ENCODE measurements at regions not wholly inside any gene's neighbourhood (a gene's known extent, or its start where the extent isn't known, plus 50 kb on each side); places are given as distances from the start of the nearest gene placed in this dataset.

DNA sequence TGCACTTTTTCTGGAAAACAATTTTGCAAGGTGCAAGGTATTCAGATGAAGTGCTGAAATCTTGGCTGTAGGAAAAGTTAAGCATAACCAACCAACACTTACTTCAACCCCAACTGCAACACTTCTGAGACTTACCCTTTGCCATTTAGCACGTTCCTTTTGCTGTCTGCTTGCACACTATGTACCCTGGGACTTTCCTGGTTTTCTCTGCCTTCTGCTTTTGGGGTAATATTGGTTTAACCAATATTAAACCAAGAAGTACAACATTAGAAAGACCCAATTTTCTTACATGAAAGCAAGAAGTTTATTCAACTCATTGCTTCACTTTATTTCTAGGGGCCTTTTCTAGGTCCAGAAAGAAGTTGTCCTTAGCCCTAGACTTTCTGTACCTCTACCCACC is 193.0 kb downstream of the HLX start:
- DNase-seq, result no peak

DNA sequence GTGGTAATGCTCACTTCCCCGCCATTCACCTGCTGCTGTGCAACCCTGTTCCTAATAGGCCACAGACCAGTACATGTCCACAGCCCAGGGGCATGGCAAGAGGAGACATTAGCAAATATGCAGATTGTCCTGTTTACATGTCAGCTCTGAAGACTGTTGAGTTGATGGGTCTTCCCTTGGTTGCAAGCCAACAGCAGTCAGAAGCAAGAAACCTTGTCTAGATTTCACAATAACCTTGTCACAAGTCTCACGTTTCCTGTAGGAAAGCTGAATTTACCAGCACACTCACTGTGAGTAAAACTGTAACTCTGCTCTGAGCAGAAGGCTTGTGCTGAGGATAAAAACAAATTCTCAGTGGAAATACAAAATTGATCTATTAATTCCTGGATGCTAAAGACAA is 195.1 kb downstream of the HLX start:
- no peak for DNase-seq

DNA sequence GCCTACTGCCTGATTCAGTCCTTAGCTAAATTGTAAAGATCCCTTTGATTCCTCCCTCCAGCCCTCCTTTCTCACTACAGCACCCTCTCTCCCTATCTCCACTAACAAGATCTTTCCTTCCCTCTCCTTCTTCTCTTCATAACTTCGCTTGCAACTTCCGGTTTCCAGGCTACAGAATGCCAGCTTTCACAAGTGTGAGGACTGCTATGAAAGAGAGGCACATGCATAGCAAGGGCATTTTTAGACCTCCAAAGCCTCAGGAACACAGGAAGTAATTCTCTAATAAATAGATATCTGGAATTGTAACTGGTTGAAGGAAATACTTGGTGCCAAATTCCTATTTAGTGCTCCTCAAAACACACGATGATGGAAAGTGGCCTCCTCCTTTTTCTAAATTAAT is 196.7 kb downstream of the HLX start:
- DNase-seq, result no peak

DNA sequence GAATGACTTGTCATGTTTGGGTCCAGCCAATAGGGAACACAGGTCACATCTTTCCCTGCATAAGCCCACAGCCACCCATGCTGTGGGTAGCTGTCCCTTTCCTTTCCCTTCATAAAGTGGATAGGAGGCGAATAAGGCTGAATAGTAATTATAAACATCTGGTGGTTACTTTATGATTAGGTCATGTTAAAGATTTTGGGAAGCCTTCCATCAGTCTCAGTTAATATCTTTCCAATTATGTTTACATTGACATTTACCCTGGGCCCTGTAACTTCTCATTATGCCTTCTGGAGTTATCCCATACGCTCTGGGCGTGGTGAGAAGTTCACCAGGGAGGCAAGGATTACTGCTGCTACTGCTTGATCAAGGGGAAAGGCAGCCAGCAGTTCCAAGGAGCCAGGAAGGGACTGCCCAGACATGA is 197.2 kb downstream of the HLX start:
- DNase-seq, result no peak

GRCh38 chr1:221078260-221078965 is 199.2 kb downstream of the HLX start:
- DNase-seq, result no peak

- no peak for DNase-seq
Observed at GRCh38 chr1:221083902-221084301, 204.7 kb downstream of the HLX start.

- no peak for DNase-seq
Observed at GRCh38 chr1:221084681-221085080, 205.4 kb downstream of the HLX start.

DNA sequence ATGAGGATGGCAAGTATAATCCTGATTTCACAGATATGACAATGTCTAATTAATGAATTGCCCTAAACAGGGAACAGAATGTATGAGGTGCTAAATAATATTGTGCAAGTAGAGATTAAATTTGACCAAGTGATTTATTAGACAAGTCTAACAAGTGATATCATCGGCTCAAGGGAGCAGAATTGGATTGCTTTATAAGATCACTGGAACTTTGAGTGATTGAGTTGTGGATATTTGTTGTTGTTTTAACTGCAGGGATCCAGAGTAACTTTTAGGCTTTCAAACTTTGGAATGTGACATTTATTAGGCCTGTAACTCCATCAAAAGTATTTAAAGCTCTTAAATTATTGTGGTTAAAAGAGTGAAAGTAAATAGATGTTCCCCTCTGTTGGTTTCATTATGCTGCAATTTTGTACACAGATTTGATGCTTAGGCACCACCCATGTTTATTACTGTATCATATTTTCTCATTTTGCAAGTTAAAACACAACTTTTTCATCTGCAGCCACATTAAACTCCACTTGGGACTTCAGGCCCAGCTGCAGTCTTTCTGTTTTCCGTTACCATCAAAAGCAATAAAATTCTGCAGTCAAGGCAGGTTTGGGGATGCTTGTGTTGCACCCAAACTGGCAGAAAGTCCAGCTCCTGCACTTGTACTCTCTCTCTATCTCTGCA is 206.6 kb downstream of the HLX start:
- DNase-seq, result no peak

- no peak for DNase-seq
Observed at GRCh38 chr1:221087919-221088318, 208.7 kb downstream of the HLX start.

GRCh38 chr1:221089273-221089672 is 210.0 kb downstream of the HLX start:
- no peak for DNase-seq

GRCh38 chr1:221089803-221090202 is 210.6 kb downstream of the HLX start:
- no peak for DNase-seq

DNA sequence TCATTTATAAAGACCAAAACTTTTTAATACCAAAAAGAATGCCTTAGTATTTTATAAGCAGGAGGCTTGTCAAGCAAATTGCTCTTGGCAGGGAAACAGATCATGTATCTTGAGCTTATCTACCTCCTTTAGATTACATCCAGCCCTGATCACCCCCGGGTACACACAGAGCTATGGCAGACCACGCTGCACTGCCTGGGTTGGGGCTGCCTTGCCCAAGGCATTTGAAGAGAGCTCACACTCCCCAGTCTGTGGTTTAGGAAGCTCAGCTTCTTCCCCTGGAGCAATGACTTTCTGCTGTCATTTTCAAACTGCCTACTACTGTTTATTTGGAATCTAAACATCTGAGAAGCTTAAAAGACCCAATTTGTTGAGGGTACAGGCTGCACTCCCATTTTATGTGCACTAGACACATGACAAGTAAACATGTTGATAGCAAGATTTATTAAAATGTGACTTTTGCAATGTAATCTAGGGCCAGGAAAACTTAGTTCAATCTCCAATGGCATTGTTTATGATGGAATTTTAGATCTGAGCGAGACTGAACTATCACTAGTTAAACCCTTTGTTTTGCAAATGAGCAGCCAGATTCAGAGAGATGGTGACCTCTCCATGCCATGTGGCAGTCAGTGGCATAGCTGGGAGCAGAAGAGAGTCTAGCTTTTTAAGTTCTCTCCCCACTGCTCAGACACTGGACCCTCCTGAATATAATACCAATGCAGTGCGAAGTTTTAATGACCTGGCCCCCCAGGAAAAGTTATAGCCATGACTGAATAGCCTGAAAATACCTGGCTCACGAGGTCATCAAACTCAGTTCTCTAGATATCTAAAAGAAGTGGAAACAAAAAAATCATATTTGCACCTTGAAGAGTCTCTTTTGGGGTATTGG is 214.9 kb downstream of the HLX start:
- DNase-seq, result no peak

- no peak for DNase-seq
Observed at GRCh38 chr1:221097479-221098281, 218.4 kb downstream of the HLX start.

DNA sequence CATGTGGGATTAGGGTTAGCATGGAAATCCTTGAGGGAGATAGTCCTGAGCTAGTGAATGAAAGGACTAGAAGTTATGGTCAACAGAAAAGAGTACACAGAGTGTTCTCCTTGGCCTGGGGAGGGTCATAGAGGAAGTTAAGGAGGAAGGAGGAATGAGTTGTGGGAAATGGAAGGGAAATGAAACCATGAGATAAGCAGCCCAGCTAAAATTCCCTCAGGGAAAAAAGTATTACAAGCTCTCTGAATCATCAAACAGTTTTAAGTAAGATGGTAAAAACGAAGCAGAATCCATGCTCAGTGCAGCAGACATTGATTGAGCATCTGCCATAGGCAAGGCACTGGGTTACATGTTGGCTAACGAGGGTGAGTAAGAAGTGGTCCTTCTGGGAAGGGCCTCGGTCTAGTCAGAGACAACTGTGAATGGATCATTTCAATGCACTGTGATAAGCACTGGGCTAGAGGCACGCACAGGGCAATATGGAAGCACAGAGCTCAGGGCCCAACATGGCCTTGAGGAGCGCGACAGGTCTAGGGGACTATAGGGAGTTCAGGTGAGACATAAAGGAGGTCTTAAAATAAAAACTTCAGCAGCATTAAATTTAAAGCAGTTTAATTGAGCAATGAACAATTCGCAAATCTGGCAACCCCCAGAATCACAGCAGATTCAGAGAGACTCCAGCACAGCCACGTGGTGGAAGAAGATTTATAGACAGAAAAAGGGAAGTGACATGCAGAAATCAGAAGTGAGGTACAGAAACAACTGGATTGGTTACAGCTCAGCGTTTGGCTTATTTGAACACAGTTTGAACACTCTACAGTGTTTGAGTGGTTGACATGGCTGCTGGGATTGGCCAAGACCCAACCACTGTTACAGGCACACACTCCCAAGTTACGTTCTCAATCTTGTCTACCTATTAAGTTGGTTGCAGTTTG is 219.5 kb downstream of the HLX start:
- DNase-seq, result no peak

DNA sequence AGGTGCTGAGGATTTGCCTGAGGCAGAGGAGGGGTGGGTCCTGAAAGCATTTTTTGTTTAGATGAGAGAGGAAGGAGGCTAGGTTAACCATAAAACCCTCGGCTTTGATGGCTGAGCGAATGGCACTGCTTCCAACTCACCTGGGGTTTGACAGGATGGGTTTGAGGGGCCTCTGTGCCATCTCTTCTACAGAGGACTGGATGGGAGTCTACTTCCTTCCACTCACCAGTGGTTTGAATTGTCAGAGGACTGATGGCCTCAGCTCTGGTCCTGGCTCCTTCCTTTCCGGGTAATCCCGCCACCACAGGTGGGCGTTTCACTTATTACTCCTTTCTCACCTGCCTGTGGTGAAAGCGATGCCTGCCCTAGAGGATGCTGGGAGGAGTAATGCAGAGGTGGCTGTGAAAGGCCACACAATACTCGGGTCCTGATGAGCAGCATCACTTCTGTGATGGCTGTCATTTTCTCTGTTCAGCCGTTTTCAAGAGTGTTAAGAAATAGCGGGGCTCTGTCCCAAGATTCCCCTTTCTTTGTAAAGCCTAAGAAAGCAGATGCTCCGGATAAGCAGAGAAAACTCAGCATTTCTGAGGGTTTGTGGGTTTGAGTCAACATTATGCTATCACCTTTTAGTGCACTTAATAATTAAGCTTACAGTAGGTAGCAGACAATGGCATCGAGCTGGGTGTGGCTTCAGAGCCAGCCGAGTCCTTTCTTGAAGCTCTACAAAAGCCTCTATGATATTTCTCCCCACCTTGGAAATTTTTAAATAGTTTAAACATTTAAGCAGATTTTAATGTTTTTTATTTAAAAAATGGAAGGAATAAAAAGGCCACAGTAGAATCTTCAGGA is 220.7 kb downstream of the HLX start:
- no peak for DNase-seq

- no peak for DNase-seq
Observed at GRCh38 chr1:221100611-221101010, 221.4 kb downstream of the HLX start.

GRCh38 chr1:221101807-221102605 is 222.8 kb downstream of the HLX start:
- no peak for DNase-seq

DNA sequence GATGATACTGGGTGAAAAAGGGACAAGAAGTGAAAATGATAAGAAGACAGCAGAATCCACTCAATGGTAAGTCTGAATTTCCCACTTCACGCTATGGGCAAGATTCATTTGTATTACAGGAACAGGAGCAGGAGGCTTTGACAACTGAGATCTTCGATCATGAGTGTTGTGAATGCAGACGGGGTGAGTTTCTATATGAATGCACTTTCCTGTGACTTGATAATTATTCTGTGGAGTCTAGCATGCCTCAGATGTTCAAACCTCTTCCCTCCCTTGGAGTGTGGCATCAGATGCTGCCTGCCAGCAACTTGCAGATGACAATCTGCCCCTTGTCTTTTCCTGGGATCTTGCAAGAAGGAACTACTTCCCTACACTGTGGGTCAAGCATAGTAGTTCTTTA is 225.4 kb downstream of the HLX start:
- DNase-seq, result no peak

DNA sequence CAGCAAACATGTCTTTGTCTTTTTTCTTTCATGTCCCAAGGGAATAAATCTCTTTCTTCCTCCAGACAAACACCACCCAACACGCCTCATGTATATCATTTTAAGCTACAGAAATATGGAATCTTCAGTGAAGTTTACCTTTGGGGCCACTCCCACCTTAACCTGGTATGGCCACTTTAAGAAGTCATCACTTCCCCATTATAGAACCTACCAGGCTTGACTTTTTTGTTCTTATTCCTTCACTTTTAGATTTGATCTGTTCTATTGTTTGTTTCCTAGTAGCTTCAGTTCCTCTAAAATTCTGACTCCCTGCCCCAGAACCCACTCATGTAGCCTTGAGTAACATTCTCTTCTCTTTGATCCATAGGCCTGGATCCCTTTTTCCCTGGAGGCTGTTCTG is 226.3 kb downstream of the HLX start:
- no peak for DNase-seq

DNA sequence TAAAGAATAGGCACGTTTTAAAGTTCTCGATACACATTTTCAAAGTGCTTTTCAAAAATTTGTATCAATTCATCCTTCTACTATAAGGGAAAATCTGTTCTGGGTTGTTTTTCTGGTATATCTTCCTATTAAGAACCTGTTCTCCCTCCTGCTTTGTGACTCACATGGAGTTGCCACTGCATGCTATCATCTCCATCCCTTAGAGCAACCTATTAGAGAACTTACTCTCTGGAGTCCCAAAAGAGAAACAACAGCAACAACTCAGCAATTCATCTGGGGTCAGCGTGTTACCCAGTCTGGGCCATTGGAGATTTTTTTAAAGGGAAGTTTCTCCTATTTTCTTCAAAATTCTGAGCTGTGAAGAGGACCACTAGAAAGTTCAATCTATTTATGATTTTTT is 227.4 kb downstream of the HLX start:
- no peak for DNase-seq

All from SHP77 treated with DMSO at 0.1 percent for 48 hours (cell line).